Thyroid gland (tissue), 4 donors: ENCODE measurements at regions not wholly inside any gene's neighbourhood (a gene's known extent, or its start where the extent isn't known, plus 50 kb on each side); places are given as distances from the start of the nearest gene placed in this dataset.

Experiments
- CTCF ChIP-seq, 6 experiments: fragments of 200-600 bp in 3 of 6; fragments of 450-650 bp in 3 of 6; sonication (generic) in 3 of 6; IDR thresholded peaks; one replicate each; pipeline ENCODE4 v1.5.1; 2016 to 2019; ENCODE audit warnings: antibody characterized with exemption in 6 of 6, mild to moderate bottlenecking in 2 of 6, inconsistent platforms in 1 of 6, moderate library complexity in 1 of 6
- POLR2A ChIP-seq, 2 donors: fragments of 450-650 bp; IDR thresholded peaks; one replicate each; pipeline ENCODE4 v1.6.1; 2017; ENCODE audit warnings: antibody characterized with exemption in 2 of 2, mild to moderate bottlenecking in 2 of 2, moderate library complexity in 1 of 2

- TF ChIP-seq POLR2A (IDR thresholded peaks at IDR 0.05) (no peak), CTCF (IDR thresholded peaks at IDR 0.05) (no peak)
Observed at GRCh38 chr1:81550753-81551152, 250.0 kb upstream of the ADGRL2 start.
